ENCODE measurements at regions not wholly inside any gene's neighbourhood (a gene's known extent, or its start where the extent isn't known, plus 50 kb on each side); places are given as distances from the start of the nearest gene placed in this dataset.

DNA sequence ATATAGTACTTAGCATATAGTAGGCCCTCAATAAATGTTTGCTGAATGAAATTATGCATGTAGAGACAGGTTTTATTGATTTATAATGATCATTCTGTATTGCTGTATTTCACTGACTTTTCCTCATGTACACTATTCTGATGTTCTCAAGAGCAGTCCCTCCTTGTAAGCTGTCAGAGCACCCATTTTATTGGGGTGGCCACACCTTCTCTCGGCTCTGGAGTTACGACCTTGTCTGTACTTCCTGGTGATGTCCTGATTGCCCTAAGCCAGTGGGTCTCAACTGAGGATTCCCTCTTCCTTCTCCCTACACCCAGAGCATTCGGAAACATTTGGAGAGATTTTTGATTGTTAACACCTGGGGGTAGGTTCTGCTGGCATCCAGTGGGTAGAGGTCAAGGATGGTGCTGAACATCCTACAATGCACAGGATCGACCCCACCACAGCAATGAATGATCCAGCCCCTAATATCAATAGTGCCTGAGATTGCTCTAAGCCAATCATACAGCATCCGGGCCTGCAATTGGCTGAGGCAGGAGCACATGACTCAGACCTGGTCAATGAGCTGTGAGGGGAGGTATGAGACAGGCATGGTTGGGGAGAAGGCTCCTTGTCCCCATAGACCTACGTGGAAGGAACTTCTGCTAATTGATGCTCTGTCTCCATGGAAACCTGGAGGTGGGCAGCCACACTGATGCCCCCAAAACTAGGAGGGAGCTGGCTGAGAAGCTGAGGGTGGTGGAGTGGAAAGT, 58.8 kb downstream of the CLDN34 start:
- TF ChIP-seq, protein P1, sequence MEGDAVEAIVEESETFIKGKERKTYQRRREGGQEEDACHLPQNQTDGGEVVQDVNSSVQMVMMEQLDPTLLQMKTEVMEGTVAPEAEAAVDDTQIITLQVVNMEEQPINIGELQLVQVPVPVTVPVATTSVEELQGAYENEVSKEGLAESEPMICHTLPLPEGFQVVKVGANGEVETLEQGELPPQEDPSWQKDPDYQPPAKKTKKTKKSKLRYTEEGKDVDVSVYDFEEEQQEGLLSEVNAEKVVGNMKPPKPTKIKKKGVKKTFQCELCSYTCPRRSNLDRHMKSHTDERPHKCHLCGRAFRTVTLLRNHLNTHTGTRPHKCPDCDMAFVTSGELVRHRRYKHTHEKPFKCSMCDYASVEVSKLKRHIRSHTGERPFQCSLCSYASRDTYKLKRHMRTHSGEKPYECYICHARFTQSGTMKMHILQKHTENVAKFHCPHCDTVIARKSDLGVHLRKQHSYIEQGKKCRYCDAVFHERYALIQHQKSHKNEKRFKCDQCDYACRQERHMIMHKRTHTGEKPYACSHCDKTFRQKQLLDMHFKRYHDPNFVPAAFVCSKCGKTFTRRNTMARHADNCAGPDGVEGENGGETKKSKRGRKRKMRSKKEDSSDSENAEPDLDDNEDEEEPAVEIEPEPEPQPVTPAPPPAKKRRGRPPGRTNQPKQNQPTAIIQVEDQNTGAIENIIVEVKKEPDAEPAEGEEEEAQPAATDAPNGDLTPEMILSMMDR (IDR thresholded peaks at IDR 0.05), result no peak
- TF ChIP-seq POLR2A (IDR thresholded peaks at IDR 0.05), result no peak
